Fibroblast of the aortic adventitia (primary cell): ENCODE measurements at regions not wholly inside any gene's neighbourhood (a gene's known extent, or its start where the extent isn't known, plus 50 kb on each side); places are given as distances from the start of the nearest gene placed in this dataset.
"Not testable (repeated sequence)": the region's sequence is repeated elsewhere in the genome, so short reads cannot be mapped to it uniquely, and the experiment has no call there.

Experiments used
- DNase-seq: peaks from one replicate; pipeline ENCODE4 v3.0.0-alpha.2; 2010; ENCODE audit warnings: low read depth
- H3K4me3 ChIP-seq: 2 replicates; pipeline ENCODE4 v1.5.1; 2011; ENCODE audit warnings: low read depth, mild to moderate bottlenecking, control low read depth, low read length, moderate library complexity
- TF ChIP-seq, protein P1 (sequence below): IDR thresholded peaks from 2 replicates; pipeline ENCODE4 v1.5.1; 2011; ENCODE audit warnings: mild to moderate bottlenecking, low read length, control low read depth, inconsistent platforms; ENCODE audit not compliant: insufficient read depth

DNA sequence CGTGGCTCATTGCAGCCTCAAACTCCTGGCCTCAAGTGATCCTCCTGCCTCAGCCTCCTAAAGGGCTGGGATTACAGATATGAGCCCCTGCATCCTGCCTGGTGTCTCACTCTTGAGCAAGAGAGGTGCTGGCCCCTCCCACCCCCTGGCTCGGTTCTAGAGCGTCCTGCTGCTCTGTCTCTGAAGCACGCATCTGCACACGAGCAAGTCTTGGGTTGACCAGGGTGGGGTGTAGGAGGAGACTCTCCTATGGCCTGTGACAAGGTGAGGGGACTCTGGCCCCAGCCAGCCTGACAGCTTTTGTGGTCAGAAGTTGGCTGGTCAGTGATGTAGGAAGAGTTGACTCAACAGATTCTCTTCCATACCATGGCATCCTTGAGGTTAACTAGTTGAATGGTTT is 110.7 kb upstream of the CARD11 start:
- H3K4me3 ChIP-seq, result no peak overlapping the region
- TF ChIP-seq, protein P1, sequence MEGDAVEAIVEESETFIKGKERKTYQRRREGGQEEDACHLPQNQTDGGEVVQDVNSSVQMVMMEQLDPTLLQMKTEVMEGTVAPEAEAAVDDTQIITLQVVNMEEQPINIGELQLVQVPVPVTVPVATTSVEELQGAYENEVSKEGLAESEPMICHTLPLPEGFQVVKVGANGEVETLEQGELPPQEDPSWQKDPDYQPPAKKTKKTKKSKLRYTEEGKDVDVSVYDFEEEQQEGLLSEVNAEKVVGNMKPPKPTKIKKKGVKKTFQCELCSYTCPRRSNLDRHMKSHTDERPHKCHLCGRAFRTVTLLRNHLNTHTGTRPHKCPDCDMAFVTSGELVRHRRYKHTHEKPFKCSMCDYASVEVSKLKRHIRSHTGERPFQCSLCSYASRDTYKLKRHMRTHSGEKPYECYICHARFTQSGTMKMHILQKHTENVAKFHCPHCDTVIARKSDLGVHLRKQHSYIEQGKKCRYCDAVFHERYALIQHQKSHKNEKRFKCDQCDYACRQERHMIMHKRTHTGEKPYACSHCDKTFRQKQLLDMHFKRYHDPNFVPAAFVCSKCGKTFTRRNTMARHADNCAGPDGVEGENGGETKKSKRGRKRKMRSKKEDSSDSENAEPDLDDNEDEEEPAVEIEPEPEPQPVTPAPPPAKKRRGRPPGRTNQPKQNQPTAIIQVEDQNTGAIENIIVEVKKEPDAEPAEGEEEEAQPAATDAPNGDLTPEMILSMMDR, result no peak
- no peak for DNase-seq

DNA sequence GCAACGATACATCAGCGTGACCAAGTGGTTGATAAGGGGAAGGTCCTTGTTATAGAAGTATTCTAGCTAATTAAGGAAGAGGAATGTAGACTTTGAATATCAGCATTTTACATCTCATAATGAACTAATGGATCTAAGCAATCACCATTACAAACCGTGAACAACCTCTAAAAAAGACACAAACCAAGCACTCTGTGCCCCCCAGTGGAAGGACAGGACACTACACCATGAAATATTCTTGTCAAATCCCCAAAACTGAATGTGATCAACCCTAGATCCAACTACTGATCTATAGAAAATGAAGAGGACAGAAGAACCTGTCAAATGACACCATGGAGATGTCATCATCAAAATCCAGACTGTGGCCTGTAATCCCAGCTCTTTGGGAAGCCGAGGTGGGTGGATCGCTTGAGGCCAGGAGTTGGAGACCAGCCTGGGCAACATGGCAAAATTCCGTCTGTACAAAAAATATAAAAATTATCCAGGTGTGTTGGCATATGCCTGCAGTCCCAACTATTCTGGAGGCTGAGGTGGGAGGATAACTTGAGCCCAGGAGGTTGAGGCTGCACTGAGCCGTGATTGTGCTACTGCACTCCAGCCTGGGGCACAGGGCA is 111.3 kb upstream of the CARD11 start:
- H3K4me3 ChIP-seq, result no peak overlapping the region
- peak; percentile 60 for DNase-seq
- TF ChIP-seq, protein P1, result peak; percentile 76

DNA sequence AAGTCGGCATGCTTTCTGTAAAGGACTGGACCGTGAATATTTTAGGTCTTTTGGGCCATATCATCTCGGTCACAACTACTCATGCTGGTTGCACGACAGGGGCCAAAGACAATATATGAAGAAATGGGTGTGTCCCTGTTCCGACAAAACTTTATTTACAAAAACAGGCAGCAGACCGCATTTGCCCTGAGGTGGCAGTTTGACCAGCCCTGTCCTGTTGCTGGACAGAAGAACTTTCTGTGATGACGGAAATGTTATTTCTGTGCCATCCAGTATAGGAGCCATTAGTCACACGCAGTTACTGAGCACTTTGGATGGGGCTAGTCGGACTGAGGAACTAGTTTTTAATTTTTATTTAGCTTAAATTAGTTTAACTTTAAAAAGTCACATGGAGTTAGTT is 112.8 kb upstream of the CARD11 start:
- no peak for DNase-seq
- H3K4me3 ChIP-seq, result no peak overlapping the region
- TF ChIP-seq, protein P1, result no peak

DNA sequence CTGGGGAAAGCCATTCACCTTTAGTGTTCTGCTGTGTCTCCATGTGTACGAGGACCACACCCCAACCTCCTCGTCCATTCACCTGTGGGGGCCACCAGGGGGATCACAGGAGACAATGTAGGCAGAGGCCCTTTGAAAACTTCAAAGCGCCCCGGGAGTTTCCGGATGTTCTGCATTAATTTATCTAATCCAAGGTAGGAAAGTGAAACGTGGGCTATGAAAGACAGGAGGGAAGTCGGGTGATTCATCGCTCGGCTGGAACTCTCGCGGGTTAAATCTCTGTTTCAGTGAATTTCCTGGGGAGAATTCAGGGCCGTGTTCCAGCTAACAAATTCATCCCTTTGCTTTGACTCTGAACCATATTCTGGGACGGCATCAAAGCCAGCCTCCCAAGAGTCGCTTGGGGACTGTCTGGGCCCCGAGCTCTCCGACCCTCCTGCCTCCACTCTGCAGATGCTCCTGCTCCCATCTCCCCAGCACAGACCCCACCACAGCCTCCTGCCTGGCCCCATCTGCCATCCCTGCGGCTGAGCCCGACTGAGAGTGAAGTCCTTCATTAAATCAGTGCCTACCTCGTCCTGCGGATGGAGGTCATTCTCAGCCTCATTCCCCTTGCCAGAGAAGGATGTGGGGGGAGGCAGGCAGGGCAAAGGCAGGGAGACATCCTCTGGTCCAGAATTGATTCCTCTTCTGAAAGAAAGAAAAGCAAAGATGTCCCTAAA is 114.1 kb upstream of the CARD11 start:
- no peak overlapping the region for H3K4me3 ChIP-seq
- TF ChIP-seq, protein P1, result no peak
- DNase-seq, result peak; percentile 20

DNA sequence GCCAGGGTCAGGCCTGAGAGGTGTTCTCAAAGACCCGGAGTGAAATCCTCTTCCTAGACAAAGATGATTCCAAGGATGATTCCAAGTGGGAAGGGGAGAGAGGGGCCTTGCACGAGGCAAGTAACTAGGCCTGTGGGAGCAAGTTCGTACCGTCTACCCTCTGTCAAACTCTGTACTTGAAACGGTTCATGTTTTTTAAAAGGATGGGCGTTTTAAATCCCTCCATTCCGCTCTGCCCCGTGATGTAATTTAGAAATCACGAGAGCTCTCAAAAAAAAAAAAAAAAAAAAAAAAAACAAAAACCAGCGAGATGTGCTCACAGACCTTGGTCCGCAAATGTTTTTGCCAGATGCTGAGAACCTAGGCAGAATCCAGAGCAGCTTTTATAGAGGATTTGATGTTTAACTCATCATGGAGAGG is 114.7 kb upstream of the CARD11 start:
- no peak for DNase-seq
- no peak overlapping the region for H3K4me3 ChIP-seq
- TF ChIP-seq, protein P1, result no peak

DNA sequence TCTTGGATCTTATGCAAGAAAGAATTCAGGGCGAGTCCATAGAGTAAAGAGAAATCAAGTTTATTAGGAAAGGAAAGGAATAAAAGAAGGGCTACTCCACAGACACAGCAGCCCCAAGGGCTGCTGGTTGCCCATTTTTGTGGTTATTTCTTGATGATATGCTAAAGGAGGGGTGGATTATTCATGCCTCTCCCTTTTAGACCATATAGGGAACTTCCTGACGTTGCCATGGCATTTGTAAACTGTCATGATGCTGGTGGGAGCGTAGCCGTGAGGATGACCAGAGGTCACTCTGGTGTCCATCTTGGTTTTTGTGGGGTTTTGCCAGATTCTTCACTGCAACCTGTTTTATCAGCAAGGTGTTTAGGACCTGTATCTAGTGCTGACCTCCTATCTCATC is 115.4 kb upstream of the CARD11 start:
- no peak for DNase-seq
- no peak overlapping the region for H3K4me3 ChIP-seq
- TF ChIP-seq, protein P1, result no peak

DNA sequence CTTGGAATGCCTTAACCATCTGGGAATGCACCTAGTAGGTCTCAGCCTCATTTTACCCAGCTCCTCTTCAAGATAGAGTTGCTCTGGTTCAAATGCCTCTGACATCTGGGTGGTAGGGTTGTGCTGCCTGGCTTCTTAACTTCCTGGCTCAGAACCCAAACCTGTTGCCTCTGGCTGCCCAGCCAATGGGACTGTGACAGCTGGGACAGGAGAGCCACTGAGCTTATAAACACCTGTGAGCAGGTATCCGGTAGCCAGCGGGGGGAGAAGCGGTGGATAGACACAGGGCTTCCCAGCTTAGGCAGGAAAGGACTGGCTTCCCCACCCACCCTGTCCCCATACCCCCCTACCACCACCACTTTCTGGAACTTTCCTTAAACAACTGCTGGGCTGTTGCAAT is 115.8 kb upstream of the CARD11 start:
- H3K4me3 ChIP-seq, result no peak overlapping the region

DNA sequence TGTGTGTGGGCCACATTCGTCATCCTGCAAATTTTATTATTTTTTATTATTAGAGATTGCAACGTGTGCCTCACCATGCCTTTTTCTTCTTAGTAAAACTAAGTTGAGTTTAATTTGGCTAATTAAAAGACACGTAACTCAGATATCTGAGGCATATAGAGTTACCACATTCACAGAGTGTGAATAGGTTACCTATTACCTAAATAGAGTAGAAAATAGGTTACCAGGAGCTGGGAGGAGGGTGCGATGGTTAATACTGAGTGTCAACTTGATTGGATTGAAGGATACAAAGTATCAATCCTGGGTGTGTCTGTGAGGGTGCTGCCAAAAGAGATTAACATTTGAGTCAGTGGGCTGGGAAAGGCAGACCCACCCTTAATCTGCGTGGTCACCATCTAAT is 116.3 kb upstream of the CARD11 start:
- DNase-seq, H3K4me3 ChIP-seq: not testable (repeated sequence)

More for the DNA sequence above, 115.8 kb upstream of the CARD11 start:
- no peak for DNase-seq
- TF ChIP-seq, protein P1, result no peak
